ENCODE measurements at regions not wholly inside any gene's neighbourhood (a gene's known extent, or its start where the extent isn't known, plus 50 kb on each side); places are given as distances from the start of the nearest gene placed in this dataset.
A peak's percentile ranks its signal among the peaks of the same experiment; 100 is the strongest.
"Not testable (repeated sequence)": the region's sequence is repeated elsewhere in the genome, so short reads cannot be mapped to it uniquely, and the experiment has no call there.

DNA sequence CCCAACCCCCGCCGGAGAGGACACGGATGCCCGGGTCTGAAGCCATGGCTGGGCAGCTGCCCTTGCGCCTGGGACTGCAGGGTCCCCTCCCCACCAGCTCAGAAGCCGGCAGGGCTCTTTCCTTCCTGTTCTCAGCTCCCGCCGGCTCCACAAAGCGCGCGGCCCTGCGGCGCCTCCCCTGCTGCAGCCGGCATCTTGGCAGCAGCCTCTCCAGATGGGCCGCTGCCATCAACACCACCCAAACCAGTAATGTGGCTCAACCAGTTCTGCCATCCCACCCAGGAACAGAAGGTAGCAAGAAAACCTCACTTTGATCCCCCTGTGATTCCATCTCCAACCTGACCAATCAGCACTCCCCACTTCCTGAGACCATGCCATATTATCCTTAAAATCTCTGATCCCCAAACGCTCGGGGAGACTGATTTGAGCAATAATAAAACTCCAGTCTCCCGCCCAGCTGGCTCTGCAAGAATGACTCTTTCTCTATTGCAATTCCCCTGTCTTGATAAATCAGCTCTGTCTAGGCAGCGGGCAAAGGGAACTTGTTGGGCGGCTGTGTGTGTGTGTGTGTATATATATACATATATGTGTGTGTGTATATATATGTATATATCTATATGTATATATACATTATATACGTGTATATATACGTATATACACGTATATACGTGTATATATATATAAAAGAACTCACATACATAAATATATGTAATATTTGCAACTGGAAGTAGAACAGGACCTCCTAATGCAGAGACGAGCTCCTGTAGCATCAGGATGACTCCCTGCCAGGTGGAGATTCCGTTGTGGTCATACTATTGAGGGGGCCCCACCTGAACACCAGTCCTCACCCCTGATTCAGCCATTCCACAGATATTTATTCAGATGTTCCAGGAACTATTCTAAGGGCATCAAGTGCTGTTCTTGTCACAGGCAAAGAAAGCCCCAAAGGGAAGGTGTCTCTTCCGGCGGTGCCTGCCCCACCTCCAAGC is 1674.9 kb downstream of the SPATA31A7 start:
- not testable (repeated sequence) for H3K27ac ChIP-seq

DNA sequence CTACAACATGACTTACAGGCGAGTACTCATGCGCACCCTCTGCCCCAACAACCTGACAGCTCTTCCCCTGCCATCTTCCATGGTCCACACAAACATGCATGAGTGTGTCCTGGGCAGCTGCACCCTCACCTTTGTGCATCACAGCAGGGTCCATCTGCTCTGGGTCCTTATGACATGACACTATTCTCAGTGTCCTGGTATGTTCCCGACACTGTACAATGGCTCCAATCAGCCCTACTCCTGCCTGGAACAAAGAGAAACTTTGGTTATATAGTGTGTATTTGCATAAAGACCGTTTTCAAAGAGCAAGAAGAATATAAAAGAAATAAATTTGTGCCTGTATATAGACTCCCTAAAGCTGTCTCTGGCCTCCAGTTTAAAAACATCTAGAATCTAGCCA is 1679.2 kb downstream of the SPATA31A7 start:
- H3K9me3 ChIP-seq; DNase-seq; H3K36me3 ChIP-seq (ENCODE audit: low read depth, missing control alignments); H3K27me3 ChIP-seq; H3K4me3 ChIP-seq; H3K27ac ChIP-seq; H3K4me1 ChIP-seq; intact Hi-C loops (cut with DNase I; ENCODE audit: low total_unique reads): not testable (repeated sequence)
- 87 to 94% methylated on average over 4 of the region's 4 CpGs for WGBS, 2 donors

More for the DNA sequence above, 1674.9 kb downstream of the SPATA31A7 start:
- intact Hi-C loops (cut with DNase I; ENCODE audit: low total_unique reads); H3K36me3 ChIP-seq (ENCODE audit: low read depth, missing control alignments); H3K9me3 ChIP-seq; H3K4me1 ChIP-seq; H3K27me3 ChIP-seq: not testable (repeated sequence)
- peak; percentile 35 for DNase-seq
- H3K4me3 ChIP-seq = peak overlapping the region in 1 of 2 donors; percentile 4
- WGBS, 2 donors = 16 to 17% methylated on average over 28 of the region's 28 CpGs

DNA sequence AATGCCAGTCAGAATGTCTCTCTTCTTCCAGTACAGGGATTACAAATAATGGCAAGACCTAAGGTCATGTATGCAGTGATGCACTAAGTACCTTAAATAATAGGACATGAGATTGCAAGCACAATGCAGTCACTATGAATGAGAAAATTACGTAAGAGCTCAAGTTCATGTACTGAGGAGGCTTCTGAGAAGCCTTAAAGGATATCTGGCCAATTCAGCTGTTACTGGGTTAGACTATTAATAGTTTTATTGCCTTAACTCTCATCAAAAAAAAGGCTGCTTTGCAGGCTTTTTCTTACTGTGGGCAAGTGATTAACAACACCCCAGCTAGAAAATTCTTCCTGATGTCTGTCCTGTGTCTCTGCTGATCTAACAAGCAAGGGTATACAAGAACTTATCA is 1681.9 kb downstream of the SPATA31A7 start:
- DNase-seq; H3K9me3 ChIP-seq; H3K27me3 ChIP-seq; H3K4me1 ChIP-seq; H3K4me3 ChIP-seq; H3K27ac ChIP-seq; H3K36me3 ChIP-seq (ENCODE audit: low read depth, missing control alignments); intact Hi-C loops (cut with DNase I; ENCODE audit: low total_unique reads): not testable (repeated sequence)
- 62 to 82% methylated on average over 1 of the region's 1 CpG for WGBS, 2 donors

DNA sequence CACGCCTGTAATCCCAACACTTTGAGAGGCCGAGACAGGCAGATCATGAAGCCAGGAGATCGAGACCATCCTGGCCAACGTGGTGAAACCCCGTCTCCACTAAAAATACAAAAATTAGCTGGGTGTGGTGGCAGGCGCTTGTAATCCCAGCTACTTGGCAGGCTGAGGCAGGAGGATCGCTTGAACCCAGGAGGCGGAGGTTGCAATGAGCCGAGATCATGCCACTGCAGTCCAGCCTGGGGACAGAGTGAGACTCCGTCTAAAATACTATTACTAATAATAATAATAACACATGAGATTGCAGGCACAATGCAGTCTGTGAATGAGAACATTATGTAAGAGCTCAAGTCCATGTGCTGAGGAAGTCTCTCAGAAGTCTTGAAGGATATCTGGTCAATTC is 1684.4 kb downstream of the SPATA31A7 start:
- H3K4me1 ChIP-seq; H3K9me3 ChIP-seq; H3K4me3 ChIP-seq; H3K27ac ChIP-seq; H3K27me3 ChIP-seq; intact Hi-C loops (cut with DNase I; ENCODE audit: low total_unique reads); H3K36me3 ChIP-seq (ENCODE audit: low read depth, missing control alignments); DNase-seq: not testable (repeated sequence)
- 77 to 82% methylated on average over 10 of the region's 10 CpGs for WGBS, 2 donors

DNA sequence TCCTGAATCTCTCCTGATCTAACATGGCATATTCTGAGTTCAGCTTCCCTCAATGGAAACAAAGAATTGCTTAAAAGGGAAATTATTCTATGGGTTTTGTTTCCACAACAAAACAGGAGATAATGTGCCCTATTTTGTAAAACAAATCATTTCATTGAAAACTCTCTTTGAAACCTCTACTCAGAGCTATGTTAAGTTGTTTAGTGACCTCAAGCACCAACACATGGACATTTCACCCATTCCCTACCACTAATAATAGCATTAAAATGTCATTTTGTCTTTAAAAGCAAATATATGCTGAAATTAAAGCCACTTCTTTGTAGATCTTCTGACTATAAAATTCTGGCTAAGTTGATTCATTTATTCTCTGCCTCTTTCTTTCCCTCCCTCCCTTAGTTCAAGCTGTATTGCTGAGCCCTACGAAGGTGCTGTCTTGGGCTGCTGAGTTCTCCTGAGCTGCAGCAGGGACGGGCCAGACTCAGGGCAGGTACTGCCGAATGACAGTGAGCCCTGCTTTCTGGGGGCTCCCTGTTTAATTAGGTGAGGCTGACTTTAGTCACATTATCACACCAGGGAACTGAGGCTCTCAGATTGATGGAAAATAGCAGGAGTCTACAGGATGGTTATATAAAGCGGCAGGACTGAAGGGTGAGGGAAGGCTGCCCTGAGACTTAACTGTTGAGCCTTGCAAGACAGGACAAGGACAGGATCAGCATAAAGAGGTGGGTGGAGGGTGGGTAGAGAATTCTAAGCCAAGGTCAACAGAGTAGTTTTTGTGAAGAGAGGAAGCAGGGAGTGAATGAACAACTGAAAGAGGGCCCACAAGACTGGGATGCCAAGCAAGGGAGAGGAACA is 1685.1 kb downstream of the SPATA31A7 start:
- intact Hi-C loops (cut with DNase I; ENCODE audit: low total_unique reads); DNase-seq; H3K9me3 ChIP-seq: not testable (repeated sequence)

DNA sequence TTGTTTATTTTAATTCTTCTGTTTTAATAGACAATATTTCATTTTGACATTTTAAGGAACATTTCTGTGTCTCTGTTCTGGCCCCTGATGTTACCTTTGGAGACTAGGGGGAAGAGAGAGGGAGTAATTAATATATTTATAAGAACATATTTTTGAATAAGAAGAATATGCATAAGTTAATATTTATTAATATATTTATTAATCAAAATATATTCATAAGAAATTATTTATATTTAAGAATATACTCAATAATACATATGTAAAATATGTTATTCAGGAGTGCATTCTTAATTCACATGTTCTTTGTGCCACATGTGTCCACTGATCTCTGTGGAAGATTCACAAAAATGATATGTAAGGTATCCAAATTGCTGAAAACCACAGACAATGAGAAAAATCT is 1687.7 kb downstream of the SPATA31A7 start:
- intact Hi-C loops (cut with DNase I; ENCODE audit: low total_unique reads); H3K36me3 ChIP-seq (ENCODE audit: low read depth, missing control alignments); DNase-seq: not testable (repeated sequence)

More for the DNA sequence above, 1685.1 kb downstream of the SPATA31A7 start:
- not testable (repeated sequence) for H3K27ac ChIP-seq; H3K4me3 ChIP-seq; H3K36me3 ChIP-seq (ENCODE audit: low read depth, missing control alignments); H3K4me1 ChIP-seq; H3K27me3 ChIP-seq
- WGBS, 2 donors = 63 to 77% methylated on average over 4 of the region's 4 CpGs

DNA sequence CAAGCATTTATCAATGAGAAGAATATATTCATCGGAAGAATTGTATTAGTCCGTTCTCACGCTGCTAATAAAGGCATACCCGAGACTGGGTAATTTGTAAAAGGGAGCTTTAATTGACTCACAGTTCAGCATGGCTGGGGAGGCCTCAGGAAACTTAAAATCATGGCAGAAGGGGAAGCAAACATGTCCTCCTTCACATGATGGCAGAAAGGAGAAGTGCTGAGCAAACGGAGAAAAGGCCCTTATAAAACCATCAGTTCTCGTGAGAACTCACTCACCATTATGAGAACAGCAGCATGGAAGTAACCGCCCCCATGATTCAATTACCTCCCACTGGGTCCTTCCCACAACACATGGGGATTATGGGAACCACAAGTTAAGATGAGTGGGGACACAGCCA is 1688.2 kb downstream of the SPATA31A7 start:
- H3K27ac ChIP-seq; H3K4me3 ChIP-seq; H3K9me3 ChIP-seq; intact Hi-C loops (cut with DNase I; ENCODE audit: low total_unique reads); H3K27me3 ChIP-seq; H3K4me1 ChIP-seq; H3K36me3 ChIP-seq (ENCODE audit: low read depth, missing control alignments); DNase-seq: not testable (repeated sequence)
- WGBS, 2 donors = 62 to 65% methylated on average over 7 of the region's 7 CpGs

More for the DNA sequence above, 1687.7 kb downstream of the SPATA31A7 start:
- not testable (repeated sequence) for H3K4me3 ChIP-seq, H3K27ac ChIP-seq, H3K27me3 ChIP-seq, H3K9me3 ChIP-seq, H3K4me1 ChIP-seq

DNA sequence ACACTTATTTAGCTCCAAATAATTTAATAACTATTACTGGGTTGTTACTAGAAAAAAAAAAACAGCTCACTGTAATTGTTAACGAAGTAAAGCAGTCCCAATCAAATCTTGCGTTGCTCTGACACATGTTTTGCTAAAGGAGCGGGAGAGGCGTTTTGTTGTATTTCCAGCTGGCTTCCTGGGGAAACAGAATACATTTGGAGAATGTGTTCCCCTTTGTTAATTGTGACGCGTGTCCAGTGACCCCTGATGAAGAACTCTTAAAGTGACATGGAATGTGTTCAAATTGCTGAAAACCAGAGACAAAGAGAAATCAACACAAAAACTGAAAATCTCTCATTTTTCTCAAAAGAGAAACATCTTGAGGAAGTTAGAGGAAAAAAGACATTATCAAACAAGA is 1690.6 kb downstream of the SPATA31A7 start:
- H3K36me3 ChIP-seq (ENCODE audit: low read depth, missing control alignments); H3K27me3 ChIP-seq; H3K27ac ChIP-seq; DNase-seq; H3K4me3 ChIP-seq; intact Hi-C loops (cut with DNase I; ENCODE audit: low total_unique reads); H3K9me3 ChIP-seq; H3K4me1 ChIP-seq: not testable (repeated sequence)
- WGBS, 2 donors = 73 to 79% methylated on average over 6 of the region's 6 CpGs

DNA sequence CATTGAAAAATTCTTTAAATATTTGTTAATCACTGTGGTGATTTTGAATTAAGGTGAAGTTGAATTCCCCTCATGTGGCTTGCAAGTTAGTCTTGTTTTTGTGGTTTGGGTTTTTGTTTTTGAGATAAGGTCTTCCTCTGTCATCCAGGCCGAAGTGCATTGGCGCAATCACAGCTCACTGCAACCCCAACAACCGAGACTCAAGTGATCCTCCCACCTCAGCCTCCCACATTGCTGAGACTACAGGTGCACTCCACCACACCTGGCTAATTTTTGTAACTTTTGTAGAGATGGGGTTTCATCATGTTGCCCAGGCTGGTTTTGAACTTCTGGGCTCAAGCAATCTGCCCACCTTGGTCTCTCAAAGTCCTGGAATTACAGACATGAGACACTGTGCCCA is 1691.1 kb downstream of the SPATA31A7 start:
- H3K27me3 ChIP-seq; intact Hi-C loops (cut with DNase I; ENCODE audit: low total_unique reads); H3K27ac ChIP-seq; H3K4me1 ChIP-seq; H3K9me3 ChIP-seq; H3K4me3 ChIP-seq; DNase-seq; H3K36me3 ChIP-seq (ENCODE audit: low read depth, missing control alignments): not testable (repeated sequence)
- WGBS, 2 donors = 76 to 83% methylated on average over 3 of the region's 3 CpGs

DNA sequence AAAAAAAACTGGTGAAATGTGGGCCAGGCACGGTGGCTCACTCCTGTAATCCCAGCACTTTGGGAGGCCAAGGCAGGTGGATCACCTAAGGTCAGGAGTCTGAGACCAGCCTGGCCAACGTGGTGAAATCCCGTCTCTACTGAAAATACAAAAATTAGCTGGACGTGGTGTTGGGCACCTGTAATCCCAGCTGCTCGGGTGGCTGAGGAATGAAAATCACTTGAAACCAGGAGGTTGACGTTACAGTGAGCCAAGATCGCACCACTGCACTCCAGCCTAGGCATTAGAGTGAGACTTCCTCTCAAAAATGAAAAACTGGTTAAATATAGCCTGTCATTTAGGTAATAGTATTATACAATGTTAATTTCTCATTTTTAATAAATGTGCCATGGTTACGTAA is 1692.0 kb downstream of the SPATA31A7 start:
- H3K27me3 ChIP-seq; H3K9me3 ChIP-seq; H3K4me3 ChIP-seq; intact Hi-C loops (cut with DNase I; ENCODE audit: low total_unique reads); H3K4me1 ChIP-seq; H3K27ac ChIP-seq; DNase-seq; H3K36me3 ChIP-seq (ENCODE audit: low read depth, missing control alignments): not testable (repeated sequence)
- 88% methylated on average over 8 of the region's 8 CpGs for WGBS, 2 donors

DNA sequence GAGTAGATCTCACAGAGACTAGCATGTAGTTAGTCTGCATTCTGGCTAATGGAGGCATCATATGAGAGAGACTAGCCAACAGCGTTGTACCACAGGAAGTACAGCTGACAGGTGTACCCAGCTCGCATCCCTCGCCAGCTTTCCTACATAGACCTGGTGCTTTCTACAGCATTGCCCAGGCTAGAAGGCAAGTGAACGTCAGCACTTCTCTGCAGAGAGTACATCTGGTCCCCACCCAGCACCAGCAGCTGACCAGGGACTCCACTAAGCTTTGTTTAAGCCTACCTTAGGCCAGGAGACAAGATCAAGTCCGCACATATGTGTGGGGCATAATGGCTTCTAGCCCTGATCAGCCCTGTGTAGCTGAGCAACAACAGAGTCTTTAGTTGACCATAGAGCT is 1692.9 kb downstream of the SPATA31A7 start:
- H3K27ac ChIP-seq; intact Hi-C loops (cut with DNase I; ENCODE audit: low total_unique reads); H3K36me3 ChIP-seq (ENCODE audit: low read depth, missing control alignments); H3K27me3 ChIP-seq; H3K4me1 ChIP-seq; H3K9me3 ChIP-seq; DNase-seq; H3K4me3 ChIP-seq: not testable (repeated sequence)
- 73 to 80% methylated on average over 4 to 5 of the region's 5 CpGs for WGBS, 2 donors

DNA sequence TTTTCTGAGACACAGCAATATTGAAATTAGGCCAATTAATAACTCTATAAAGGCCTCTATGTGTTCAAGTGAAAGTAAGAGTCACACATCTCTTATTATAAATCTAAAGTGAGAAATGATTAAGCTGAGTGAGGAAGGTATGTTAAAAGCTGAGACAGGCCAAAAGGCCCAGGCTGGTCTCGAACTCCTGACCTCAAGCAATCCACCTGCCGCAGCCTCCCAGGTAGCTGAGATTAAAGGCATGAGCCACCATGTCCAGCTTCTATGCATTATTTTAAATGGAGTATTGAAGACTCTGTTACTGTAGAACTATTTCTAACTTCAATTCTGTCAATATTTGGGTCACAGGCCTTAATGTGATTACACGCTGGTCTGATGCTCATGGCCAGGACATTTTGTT is 1706.9 kb downstream of the SPATA31A7 start:
- DNase-seq; H3K9me3 ChIP-seq; H3K27ac ChIP-seq; H3K27me3 ChIP-seq; H3K4me3 ChIP-seq; intact Hi-C loops (cut with DNase I; ENCODE audit: low total_unique reads); H3K36me3 ChIP-seq (ENCODE audit: low read depth, missing control alignments); H3K4me1 ChIP-seq: not testable (repeated sequence)
- 89% methylated on average over 2 of the region's 3 CpGs for WGBS, 2 donors

Data from testis (tissue), 2 donors.